Fibroblast of villous mesenchyme (primary cell): ENCODE measurements at regions not wholly inside any gene's neighbourhood (a gene's known extent, or its start where the extent isn't known, plus 50 kb on each side); places are given as distances from the start of the nearest gene placed in this dataset.
A peak's percentile ranks its signal among the peaks of the same experiment; 100 is the strongest.

Experiments used
- DNase-seq: peaks from one replicate; pipeline ENCODE4 v3.0.0-alpha.2; 2010; ENCODE audit warnings: low read depth
- H3K4me3 ChIP-seq: 2 replicates; pipeline ENCODE4 v1.5.1; 2011; ENCODE audit warnings: low read depth, mild to moderate bottlenecking, low read length
- CTCF ChIP-seq: IDR thresholded peaks from 2 replicates; pipeline ENCODE4 v1.5.1; 2012; ENCODE audit warnings: low read depth, mild to moderate bottlenecking, low read length; ENCODE audit not compliant: insufficient read depth

GRCh38 chr9:643966-644365 is 197.5 kb upstream of the DMRT1 start:
- DNase-seq: no peak
- TF ChIP-seq CTCF: no peak
- no peak overlapping the region for H3K4me3 ChIP-seq

- TF ChIP-seq CTCF: no peak
These were observed 194.0 kb upstream of the DMRT1 start for GRCh38 chr9:647522-647921.

DNA sequence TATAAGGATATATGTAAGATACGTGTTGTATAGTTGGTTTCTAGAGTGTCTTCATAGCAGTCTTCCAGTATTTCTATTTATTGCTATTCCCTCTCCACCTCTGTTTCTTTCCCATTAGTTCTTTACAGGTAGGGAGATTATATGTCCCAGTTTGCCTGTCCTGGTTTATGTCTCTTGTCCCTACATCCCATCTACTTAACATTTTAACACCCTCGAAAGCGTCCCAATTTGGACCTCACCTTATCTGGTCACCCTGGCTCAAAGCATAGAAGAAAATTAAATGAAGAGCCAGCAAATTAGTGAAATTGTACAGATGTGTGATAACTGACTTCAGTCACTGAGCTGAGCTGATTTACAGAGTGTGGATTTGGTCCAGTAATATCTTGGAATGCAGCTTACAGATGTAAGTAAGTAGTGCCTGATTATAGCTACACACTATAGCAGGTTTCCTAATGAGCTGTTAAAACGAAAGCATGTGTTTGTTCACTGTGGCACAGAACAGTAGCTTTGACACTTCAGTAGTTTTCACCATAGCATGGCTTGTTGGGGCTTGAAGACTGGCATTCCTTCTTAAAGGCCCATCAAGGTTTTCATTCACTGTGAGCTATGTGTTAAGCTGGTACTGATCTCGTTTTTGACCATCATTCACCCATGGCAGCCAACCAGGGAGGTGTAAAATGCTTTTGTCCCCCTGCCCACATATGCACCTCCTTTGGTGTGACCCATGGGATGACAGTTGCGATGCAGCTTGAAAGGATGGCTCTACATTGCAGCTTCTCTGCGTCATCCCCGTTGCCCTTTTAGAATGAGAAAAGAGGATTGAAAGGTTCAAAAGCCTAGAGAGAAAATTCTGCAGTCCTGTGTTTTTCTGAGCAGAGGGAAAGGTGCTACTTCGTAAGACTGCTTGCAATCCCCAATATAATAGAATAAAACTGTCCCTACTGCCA is 192.1 kb upstream of the DMRT1 start:
- no peak overlapping the region for H3K4me3 ChIP-seq
- TF ChIP-seq CTCF: no peak
- no peak for DNase-seq

More at GRCh38 chr9:647522-647921, 194.0 kb upstream of the DMRT1 start:
- H3K4me3 ChIP-seq: no peak overlapping the region
- no peak for DNase-seq

DNA sequence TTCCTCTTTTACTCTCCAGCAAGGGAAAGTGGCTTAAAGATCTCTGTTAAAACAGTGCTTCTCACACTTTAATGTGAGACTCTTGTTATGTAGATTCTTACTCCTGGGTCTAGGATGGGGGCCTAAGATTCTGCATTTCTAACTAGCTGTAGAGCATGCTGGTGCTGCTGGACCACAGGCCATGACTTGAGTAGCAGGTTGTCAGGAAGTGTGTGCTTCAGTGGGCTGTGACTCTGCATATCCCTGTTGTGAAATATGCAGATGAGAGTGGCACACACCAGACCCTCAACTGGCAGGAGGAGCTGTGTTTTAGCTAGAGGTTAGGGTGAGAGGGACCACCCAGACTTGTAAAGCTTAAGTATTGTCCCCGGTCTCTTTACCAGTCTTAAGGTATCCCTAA is 191.1 kb upstream of the DMRT1 start:
- DNase-seq: no peak

GRCh38 chr9:651371-651770 is 190.1 kb upstream of the DMRT1 start:
- no peak for DNase-seq
- TF ChIP-seq CTCF: no peak
- no peak overlapping the region for H3K4me3 ChIP-seq

More for the DNA sequence above, 191.1 kb upstream of the DMRT1 start:
- TF ChIP-seq CTCF: no peak
- no peak overlapping the region for H3K4me3 ChIP-seq

GRCh38 chr9:652914-653313 is 188.6 kb upstream of the DMRT1 start:
- no peak overlapping the region for H3K4me3 ChIP-seq
- DNase-seq: peak; percentile 83
- no peak for TF ChIP-seq CTCF
